ENCODE measurements at regions not wholly inside any gene's neighbourhood (a gene's known extent, or its start where the extent isn't known, plus 50 kb on each side); places are given as distances from the start of the nearest gene placed in this dataset.

DNA sequence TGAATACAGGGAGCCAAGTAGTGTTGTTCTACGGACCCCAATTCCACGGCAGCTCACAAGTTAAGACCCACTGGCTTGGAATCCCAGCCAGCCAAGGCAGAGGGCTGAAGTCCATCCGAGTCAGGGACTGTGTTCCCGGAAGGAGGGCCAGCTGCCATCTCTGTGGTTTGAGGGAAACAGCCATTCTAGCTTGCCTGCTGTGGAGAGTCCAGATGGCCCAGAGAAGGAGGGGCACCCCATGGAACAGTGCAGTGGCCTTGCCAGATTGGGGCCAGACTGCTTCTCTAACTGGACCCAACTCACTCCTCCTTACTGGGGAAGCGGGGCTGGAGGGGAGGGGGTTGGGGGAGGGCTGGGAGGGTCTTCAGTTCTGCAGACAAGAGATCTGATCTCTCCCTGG is 156.4 kb downstream of the FAM181B start (continued):
- TF ChIP-seq SMARCE1 (IDR thresholded peaks at IDR 0.05; ENCODE audit: borderline replicate concordance) (no peak), ZBTB21 (CRISPR knock-in tag; IDR thresholded peaks at IDR 0.05) (no peak)
- TF ChIP-seq, protein P1, sequence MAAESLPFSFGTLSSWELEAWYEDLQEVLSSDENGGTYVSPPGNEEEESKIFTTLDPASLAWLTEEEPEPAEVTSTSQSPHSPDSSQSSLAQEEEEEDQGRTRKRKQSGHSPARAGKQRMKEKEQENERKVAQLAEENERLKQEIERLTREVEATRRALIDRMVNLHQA (CRISPR knock-in tag; IDR thresholded peaks at IDR 0.05): no peak

- CTCF ChIA-PET (ENCODE audit: low intra/inter-chr PET ratio, low total read pairs): no interaction called here
- ATAC-seq (no peak), FAIRE-seq (no peak), DNase-seq (ENCODE audit: low spot score) (no peak)
- Histone ChIP-seq H2AFZ (ENCODE audit: low read length) (no peak overlapping the region), H3K27me3 (ENCODE audit: control insufficient read depth in 1 of 2, insufficient read depth in 2 of 2, low read length in 2 of 2) (no peaks in the 10 kb centered on the region; a peak in 1 of 5 replicates), H3K4me3 (replicated peaks in 1 of 3; ENCODE audit: insufficient read depth in 1 of 3, low read depth in 2 of 3, low read length in 3 of 3) (no peak overlapping the region), H3K9ac (ENCODE audit: insufficient read depth, low read depth, low read length) (no peak overlapping the region), H3K9me3 (ENCODE audit: low read length) (no peaks in the 10 kb centered on the region), H4K20me1 (ENCODE audit: insufficient read depth, low read length) (no peaks in the 10 kb centered on the region), H3K4me1 (ENCODE audit: insufficient read depth, low read length) (no peaks in the 10 kb centered on the region), H3K27ac (ENCODE audit: extremely low read length, insufficient read depth, low read length) (no peak overlapping the region), H3K79me2 (ENCODE audit: insufficient read depth, low read length) (no peaks in the 10 kb centered on the region), H3K36me3 (replicated peaks in 1 of 2; ENCODE audit: control insufficient read depth in 1 of 2, insufficient read depth in 2 of 2, low read length in 2 of 2) (no peaks in the 10 kb centered on the region), H3K4me2 (ENCODE audit: low read depth, low read length) (no peak overlapping the region)
- POLR2A ChIA-PET: no interaction called here
- in situ Hi-C loops (cut with HindIII; ENCODE audit: extremely low pct_ligation_motif_present, low pct_unique_long_range_greater_than_20kb) (no loop called here), intact Hi-C loops (cut with micrococcal nuclease; ENCODE audit: unreplicated experiment) (no loop called here)
- WGBS (ENCODE audit: low lambda C conversion rate): 0% methylated on average over 5 of the region's 5 CpGs
- BruUV-seq (replicated peaks): no TSS peak
- no peak for TF ChIP-seq MAFF (IDR thresholded peaks at IDR 0.05; ENCODE audit: low read depth, low read length)
- TF ChIP-seq MED1 (CRISPR knock-in tag; IDR thresholded peaks at IDR 0.05): no peak
- TF ChIP-seq ZNF143 (CRISPR knock-in tag; IDR thresholded peaks at IDR 0.05): no peak
- TF ChIP-seq ZMYM4 (CRISPR knock-in tag; IDR thresholded peaks at IDR 0.05): no peak
- TF ChIP-seq ZBTB25 (CRISPR knock-in tag; IDR thresholded peaks at IDR 0.05): no peak
- no peak for TF ChIP-seq ZNF326 (CRISPR knock-in tag; IDR thresholded peaks at IDR 0.05; ENCODE audit: borderline replicate concordance)
- TF ChIP-seq TCF7 (IDR thresholded peaks at IDR 0.05; ENCODE audit: low read depth): no peak
- TF ChIP-seq, protein P2, sequence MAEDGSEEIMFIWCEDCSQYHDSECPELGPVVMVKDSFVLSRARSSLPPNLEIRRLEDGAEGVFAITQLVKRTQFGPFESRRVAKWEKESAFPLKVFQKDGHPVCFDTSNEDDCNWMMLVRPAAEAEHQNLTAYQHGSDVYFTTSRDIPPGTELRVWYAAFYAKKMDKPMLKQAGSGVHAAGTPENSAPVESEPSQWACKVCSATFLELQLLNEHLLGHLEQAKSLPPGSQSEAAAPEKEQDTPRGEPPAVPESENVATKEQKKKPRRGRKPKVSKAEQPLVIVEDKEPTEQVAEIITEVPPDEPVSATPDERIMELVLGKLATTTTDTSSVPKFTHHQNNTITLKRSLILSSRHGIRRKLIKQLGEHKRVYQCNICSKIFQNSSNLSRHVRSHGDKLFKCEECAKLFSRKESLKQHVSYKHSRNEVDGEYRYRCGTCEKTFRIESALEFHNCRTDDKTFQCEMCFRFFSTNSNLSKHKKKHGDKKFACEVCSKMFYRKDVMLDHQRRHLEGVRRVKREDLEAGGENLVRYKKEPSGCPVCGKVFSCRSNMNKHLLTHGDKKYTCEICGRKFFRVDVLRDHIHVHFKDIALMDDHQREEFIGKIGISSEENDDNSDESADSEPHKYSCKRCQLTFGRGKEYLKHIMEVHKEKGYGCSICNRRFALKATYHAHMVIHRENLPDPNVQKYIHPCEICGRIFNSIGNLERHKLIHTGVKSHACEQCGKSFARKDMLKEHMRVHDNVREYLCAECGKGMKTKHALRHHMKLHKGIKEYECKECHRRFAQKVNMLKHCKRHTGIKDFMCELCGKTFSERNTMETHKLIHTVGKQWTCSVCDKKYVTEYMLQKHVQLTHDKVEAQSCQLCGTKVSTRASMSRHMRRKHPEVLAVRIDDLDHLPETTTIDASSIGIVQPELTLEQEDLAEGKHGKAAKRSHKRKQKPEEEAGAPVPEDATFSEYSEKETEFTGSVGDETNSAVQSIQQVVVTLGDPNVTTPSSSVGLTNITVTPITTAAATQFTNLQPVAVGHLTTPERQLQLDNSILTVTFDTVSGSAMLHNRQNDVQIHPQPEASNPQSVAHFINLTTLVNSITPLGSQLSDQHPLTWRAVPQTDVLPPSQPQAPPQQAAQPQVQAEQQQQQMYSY (CRISPR knock-in tag; IDR thresholded peaks at IDR 0.05): no peak
- no peak for TF ChIP-seq ZNF260 (CRISPR knock-in tag; IDR thresholded peaks at IDR 0.05; ENCODE audit: borderline replicate concordance, low read depth)
- no peak for TF ChIP-seq ETV6 (CRISPR knock-in tag; conservative IDR thresholded peaks at IDR 0.05)
- no peak for TF ChIP-seq ARNT (IDR thresholded peaks at IDR 0.05)
- no peak for TF ChIP-seq NAIF1 (CRISPR knock-in tag; IDR thresholded peaks at IDR 0.05; ENCODE audit: borderline replicate concordance)
- no peak for TF ChIP-seq NFE2 (CRISPR knock-in tag; IDR thresholded peaks at IDR 0.05)
- TF ChIP-seq, protein P3, sequence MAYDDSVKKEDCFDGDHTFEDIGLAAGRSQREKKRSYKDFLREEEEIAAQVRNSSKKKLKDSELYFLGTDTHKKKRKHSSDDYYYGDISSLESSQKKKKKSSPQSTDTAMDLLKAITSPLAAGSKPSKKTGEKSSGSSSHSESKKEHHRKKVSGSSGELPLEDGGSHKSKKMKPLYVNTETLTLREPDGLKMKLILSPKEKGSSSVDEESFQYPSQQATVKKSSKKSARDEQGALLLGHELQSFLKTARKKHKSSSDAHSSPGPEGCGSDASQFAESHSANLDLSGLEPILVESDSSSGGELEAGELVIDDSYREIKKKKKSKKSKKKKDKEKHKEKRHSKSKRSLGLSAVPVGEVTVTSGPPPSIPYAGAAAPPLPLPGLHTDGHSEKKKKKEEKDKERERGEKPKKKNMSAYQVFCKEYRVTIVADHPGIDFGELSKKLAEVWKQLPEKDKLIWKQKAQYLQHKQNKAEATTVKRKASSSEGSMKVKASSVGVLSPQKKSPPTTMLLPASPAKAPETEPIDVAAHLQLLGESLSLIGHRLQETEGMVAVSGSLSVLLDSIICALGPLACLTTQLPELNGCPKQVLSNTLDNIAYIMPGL (CRISPR knock-in tag; IDR thresholded peaks at IDR 0.05; ENCODE audit: borderline replicate concordance in 1 of 2, low read depth in 1 of 2): no peak
- no peak for TF ChIP-seq RAD51 (IDR thresholded peaks at IDR 0.05; ENCODE audit: borderline replicate concordance)
- TF ChIP-seq ZNF3 (CRISPR knock-in tag; IDR thresholded peaks at IDR 0.05): no peak
- no peak for TF ChIP-seq ZNF788 (CRISPR knock-in tag; IDR thresholded peaks at IDR 0.05; ENCODE audit: borderline replicate concordance)
Observed at GRCh38 chr11:82560836-82561235, 172.8 kb downstream of the FAM181B start.
